ENCODE measurements at regions not wholly inside any gene's neighbourhood (a gene's known extent, or its start where the extent isn't known, plus 50 kb on each side); places are given as distances from the start of the nearest gene placed in this dataset.

GRCh38 chr3:170753421-170754310 lies 116.3 kb downstream of the RPL22L1 start:
- TF ChIP-seq CTCF (IDR thresholded peaks at IDR 0.05), result no peak
- no peak for TF ChIP-seq TCF7L2 (IDR thresholded peaks at IDR 0.05; ENCODE audit: low read depth, low read length)

All from Panc1 (cell line).